ENCODE measurements at regions not wholly inside any gene's neighbourhood (a gene's known extent, or its start where the extent isn't known, plus 50 kb on each side); places are given as distances from the start of the nearest gene placed in this dataset.
"Not testable (repeated sequence)": the region's sequence is repeated elsewhere in the genome, so short reads cannot be mapped to it uniquely, and the experiment has no call there.

DNA sequence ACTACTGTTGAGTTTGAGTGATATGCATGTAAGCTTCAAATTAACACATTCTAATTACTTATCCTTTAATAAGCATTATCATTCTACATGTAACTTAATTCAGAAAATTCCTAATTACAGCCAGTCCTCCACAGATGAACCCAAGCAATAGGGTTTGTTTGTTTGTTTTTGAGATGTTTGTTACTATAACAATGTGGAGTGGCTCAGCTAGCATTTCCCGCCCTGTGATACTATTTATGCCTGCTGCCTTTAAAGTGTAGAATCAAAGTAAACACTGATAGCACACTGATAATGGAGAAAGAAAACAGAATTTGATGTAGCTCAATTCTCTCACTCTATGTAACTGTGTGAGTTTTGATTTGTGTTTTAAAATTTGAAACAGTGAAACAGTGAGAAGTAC lies 105.1 kb upstream of the IGF1R start:
- TF ChIP-seq, protein P1, sequence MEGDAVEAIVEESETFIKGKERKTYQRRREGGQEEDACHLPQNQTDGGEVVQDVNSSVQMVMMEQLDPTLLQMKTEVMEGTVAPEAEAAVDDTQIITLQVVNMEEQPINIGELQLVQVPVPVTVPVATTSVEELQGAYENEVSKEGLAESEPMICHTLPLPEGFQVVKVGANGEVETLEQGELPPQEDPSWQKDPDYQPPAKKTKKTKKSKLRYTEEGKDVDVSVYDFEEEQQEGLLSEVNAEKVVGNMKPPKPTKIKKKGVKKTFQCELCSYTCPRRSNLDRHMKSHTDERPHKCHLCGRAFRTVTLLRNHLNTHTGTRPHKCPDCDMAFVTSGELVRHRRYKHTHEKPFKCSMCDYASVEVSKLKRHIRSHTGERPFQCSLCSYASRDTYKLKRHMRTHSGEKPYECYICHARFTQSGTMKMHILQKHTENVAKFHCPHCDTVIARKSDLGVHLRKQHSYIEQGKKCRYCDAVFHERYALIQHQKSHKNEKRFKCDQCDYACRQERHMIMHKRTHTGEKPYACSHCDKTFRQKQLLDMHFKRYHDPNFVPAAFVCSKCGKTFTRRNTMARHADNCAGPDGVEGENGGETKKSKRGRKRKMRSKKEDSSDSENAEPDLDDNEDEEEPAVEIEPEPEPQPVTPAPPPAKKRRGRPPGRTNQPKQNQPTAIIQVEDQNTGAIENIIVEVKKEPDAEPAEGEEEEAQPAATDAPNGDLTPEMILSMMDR (conservative IDR thresholded peaks at IDR 0.05) = no peak
- no peak for TF ChIP-seq ZFX (IDR thresholded peaks at IDR 0.05)
- no peak overlapping the region for H3K27ac ChIP-seq

DNA sequence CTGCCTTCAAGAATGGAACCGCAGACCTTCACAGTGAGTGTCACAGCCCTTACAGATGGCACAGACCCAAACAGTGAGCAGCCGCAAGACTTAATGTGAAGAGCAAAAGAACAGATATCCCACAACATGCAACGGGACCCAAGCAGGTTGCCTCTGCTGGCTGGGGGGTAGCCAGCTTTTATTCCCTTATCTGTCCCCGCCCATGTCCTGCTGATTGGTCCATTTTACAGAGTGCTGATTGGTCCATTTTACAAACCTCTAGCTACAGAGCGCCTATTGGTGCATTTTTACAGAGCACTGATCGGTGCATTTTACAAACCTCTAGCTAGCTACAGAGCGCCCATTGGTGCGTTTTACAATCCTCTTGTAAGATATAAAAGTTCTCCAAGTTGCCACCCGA lies 102.0 kb upstream of the IGF1R start:
- TF ChIP-seq ZFX (IDR thresholded peaks at IDR 0.05) = no peak
- TF ChIP-seq, protein P1 (conservative IDR thresholded peaks at IDR 0.05) = no peak
- H3K27ac ChIP-seq = no peak overlapping the region

DNA sequence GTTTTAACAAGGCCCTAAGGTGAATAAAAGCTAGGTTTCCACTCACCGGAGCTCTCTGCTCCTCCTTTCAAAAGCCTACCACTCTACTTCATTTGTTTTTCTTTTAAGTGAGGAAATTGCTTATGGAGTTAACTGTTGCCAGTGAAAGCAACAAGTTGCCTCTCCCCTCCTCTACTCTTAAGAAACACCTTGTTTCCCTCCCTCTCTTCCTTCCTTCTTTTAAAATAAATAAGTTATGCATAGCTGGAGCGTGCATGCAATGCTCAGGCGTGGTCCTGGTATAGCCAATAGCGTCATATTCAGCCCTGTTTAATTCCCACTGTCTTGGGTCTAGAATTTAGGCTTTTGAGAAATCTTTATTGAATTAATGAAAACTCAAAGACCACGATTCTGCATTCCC lies 101.1 kb upstream of the IGF1R start:
- TF ChIP-seq ZFX (IDR thresholded peaks at IDR 0.05) = no peak
- TF ChIP-seq, protein P1 (conservative IDR thresholded peaks at IDR 0.05) = no peak

DNA sequence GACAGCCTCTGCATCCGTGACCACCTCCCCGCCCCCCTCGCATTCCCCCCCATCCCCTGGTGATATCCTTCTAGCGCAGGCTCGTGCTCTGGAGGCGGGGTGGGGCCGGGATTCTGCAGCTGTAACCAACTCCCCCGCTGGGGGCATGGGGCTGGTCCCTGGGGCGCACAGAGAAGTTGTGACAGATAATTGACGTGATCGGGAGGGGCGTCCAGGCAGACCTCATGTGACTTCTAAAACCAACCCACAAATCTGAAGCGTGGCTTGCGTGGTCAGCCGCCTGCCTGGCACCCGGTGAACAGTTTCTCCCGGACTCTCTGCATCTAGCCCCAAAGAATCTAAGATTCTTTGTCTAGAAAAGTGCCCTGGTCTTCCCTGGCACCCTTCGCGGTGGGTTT lies 100.6 kb upstream of the IGF1R start:
- no peak for TF ChIP-seq ZFX (IDR thresholded peaks at IDR 0.05)
- TF ChIP-seq, protein P1 (conservative IDR thresholded peaks at IDR 0.05) = no peak
- no peak overlapping the region; the same call in 1 of the 2 replicates for H3K27ac ChIP-seq

More for the DNA sequence above, 101.1 kb upstream of the IGF1R start:
- H3K27ac ChIP-seq = no peak overlapping the region

DNA sequence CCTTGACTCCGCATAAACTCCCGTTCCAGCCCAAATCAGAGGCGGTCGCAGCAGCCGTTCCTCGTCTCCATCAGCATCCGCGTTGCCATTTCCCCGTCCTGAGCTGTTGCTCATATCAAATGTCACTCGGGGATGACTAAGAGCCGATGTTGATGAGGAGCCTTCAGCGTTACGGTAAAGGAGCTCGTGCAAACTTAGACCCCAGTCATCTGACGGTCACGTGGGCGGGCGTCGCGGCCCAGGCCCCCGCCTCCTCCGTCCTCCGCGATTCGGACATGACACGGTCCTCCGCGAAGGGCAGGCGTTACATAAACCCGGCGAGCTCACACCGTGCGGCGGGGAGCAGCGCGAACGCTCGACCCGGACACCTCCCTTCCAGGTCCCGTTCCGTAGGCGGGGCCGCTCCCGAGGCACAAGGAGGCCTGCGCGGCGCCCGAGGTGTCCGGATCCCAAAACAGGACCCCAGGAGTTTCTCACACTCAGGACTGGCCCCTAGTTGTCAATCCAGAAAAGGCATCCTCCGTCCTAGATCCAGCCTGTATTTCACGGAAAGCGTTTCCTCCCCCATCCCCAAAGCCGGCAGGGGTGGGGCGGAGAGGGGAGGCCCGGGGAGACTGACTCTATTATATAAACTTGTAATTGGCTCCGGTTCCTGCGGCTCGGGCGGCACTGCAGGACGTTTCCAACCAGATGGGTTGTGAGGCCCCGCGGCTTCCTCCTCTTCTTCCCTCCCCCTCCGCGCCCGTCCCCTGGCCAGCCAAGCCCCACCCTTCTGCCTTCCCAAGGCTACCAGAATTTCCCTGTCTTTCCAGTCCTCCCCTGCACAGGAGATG lies 100.0 kb upstream of the IGF1R start:
- H3K27ac ChIP-seq = peak overlapping the region; percentile 7; the same call in 1 of the 2 replicates
- TF ChIP-seq, protein P1 (conservative IDR thresholded peaks at IDR 0.05) = no peak
- no peak for TF ChIP-seq ZFX (IDR thresholded peaks at IDR 0.05)

DNA sequence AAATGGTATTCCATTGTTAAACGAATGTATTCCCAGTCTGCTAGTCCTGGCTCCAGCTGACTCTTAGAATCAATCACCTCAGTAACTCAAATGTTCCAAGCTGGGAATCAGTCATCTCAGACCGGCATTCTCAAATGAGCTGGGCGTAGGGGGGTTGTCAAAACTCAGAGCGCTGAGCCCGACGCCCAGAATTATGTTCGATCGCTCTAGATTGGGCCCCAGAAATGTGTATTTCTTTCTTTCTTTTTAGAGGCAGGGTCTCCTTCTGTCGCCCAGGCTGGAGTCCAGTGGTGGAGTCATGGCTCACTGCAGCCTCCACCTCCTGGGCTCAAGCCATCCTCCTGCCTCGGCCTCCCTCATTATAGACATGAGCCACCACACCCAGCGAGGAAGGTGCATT lies 99.3 kb upstream of the IGF1R start:
- no peak for TF ChIP-seq ZFX (IDR thresholded peaks at IDR 0.05)
- TF ChIP-seq, protein P1 (conservative IDR thresholded peaks at IDR 0.05) = no peak
- H3K27ac ChIP-seq = no peak overlapping the region

DNA sequence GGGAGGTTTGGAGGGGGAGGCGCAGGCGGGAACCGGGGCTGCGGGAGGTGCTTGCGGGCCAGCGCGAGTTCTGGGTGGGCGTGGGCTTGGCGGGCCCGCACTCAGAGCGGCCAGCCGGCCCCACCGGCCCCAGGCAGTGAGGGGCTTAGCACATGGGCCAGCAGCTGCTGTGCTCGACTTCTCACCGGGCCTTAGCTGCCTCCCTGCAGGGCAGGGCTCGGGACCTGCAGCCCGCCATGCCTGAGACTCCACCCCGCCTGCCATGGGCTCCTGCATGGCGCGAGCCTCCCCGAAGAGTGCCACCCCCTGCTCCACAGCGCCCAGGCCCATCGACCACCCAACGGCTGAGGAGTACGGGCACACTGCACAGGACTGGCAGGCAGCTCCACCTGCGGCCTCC lies 98.6 kb upstream of the IGF1R start:
- TF ChIP-seq ZFX (IDR thresholded peaks at IDR 0.05) = no peak
- TF ChIP-seq, protein P1 (conservative IDR thresholded peaks at IDR 0.05) = no peak
- no peak overlapping the region for H3K27ac ChIP-seq

DNA sequence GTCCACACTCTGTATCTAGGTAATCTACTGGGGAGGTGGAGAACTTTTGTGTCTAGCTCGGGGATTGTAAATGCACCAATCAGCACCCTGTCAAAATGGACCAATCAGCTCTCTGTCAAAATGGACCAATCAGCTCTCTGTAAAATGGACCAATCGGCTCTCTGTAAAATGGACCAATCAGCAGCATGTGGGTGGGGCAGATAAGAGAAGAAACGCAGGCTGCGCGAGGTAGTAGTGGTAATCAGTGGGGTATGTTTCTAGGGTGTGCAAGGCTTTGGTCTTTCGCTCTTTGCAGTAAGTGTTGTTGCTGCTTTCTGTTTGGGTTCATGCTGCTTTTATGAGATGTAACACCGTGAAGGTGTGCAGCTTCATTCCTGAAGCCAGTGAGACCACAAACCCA lies 98.0 kb upstream of the IGF1R start:
- not testable (repeated sequence) for H3K27ac ChIP-seq
